WTC11 (cell line): ENCODE measurements at regions not wholly inside any gene's neighbourhood (a gene's known extent, or its start where the extent isn't known, plus 50 kb on each side); places are given as distances from the start of the nearest gene placed in this dataset.

Experiments used
- ATAC-seq: fragments of 200-7000 bp; cut with Tn5 transposase; 2 replicates; pipeline ENCODE4 v1.10.0; 2021; ENCODE audit warnings: mild to moderate bottlenecking, moderate library complexity
- CTCF ChIA-PET: fragments of 300-600 bp; sonication (Branson Sonifier 250); formaldehyde crosslinking; loops from one replicate; lab custom pipeline; 2021; ENCODE audit warnings: antibody characterized with exemption; lab: Charles Lee
- POLR2A ChIA-PET: fragments of 350-600 bp; sonication (Branson Sonifier 250); formaldehyde crosslinking; loops from one replicate; lab custom pipeline; 2021; ENCODE audit warnings: antibody characterized with exemption; lab: Charles Lee
- DNase-seq: peaks from one replicate; pipeline ENCODE4 v3.0.0; 2021; ENCODE audit warnings: low spot score
- H3K27ac Mint-ChIP-seq: 2 replicates; pipeline ENCODE4 v1.8.0; 2021; ENCODE audit warnings: mixed read lengths
- H3K27me3 Mint-ChIP-seq: 2 replicates; pipeline ENCODE4 v1.8.0; 2021; ENCODE audit warnings: low read depth, mild to moderate bottlenecking, moderate library complexity, mixed read lengths
- H3K36me3 Mint-ChIP-seq: 2 replicates; pipeline ENCODE4 v1.8.0; 2021; ENCODE audit warnings: mixed read lengths
- H3K4me1 Mint-ChIP-seq: 2 replicates; pipeline ENCODE4 v1.8.0; 2022; ENCODE audit warnings: mixed read lengths
- H3K4me3 Mint-ChIP-seq: 2 replicates; pipeline ENCODE4 v1.8.0; 2021; ENCODE audit warnings: mild to moderate bottlenecking, moderate library complexity, mixed read lengths
- H3K9me3 Mint-ChIP-seq: 2 replicates; pipeline ENCODE4 v1.8.0; 2021; ENCODE audit warnings: mixed read lengths
- AFF4 ChIP-seq: sonication (generic); formaldehyde crosslinking; IDR thresholded peaks from 2 replicates; pipeline ENCODE4 v1.8.1; 2023; ENCODE audit warnings: mild to moderate bottlenecking, missing genetic modification reagents, borderline replicate concordance
- ARID4B ChIP-seq: sonication (generic); formaldehyde crosslinking; IDR thresholded peaks from 2 replicates; pipeline ENCODE4 v1.8.0; 2023; ENCODE audit warnings: missing genetic modification reagents, mild to moderate bottlenecking, borderline replicate concordance
- ATF1 ChIP-seq: sonication (generic); formaldehyde crosslinking; IDR thresholded peaks from 2 replicates; pipeline ENCODE4 v1.8.1; 2023; ENCODE audit warnings: mild to moderate bottlenecking, moderate library complexity, missing genetic modification reagents
- EMX1 ChIP-seq: fragments of 250-450 bp; sonication (Bioruptor Pico); IDR thresholded peaks from 2 replicates; pipeline ENCODE4 v1.8.0; 2021; ENCODE audit warnings: mild to moderate bottlenecking
- FOXJ3 ChIP-seq: sonication (generic); formaldehyde crosslinking; IDR thresholded peaks from 2 replicates; pipeline ENCODE4 v1.9.0; 2021; ENCODE audit warnings: missing genetic modification reagents, mild to moderate bottlenecking, borderline replicate concordance
- GRHL2 ChIP-seq: fragments of 250-450 bp; sonication (Bioruptor Pico); IDR thresholded peaks from 2 replicates; pipeline ENCODE4 v1.8.0; 2022; ENCODE audit warnings: mild to moderate bottlenecking, moderate library complexity; ENCODE audit not compliant: insufficient replicate concordance, severe bottlenecking
- GTF2I ChIP-seq: fragments of 250-450 bp; sonication (Bioruptor Pico); conservative IDR thresholded peaks from 2 replicates; pipeline ENCODE4 v1.4.0; 2021; ENCODE audit warnings: mild to moderate bottlenecking
- IRF2 ChIP-seq: sonication (generic); formaldehyde crosslinking; IDR thresholded peaks from 2 replicates; pipeline ENCODE4 v1.8.0; 2022; ENCODE audit warnings: low read depth, missing genetic modification reagents, borderline replicate concordance
- KAT7 ChIP-seq: sonication (generic); formaldehyde crosslinking; IDR thresholded peaks from 2 replicates; pipeline ENCODE4 v1.8.1; 2023; ENCODE audit warnings: missing genetic modification reagents, mild to moderate bottlenecking, borderline replicate concordance
- NFE2L1 ChIP-seq: sonication (generic); formaldehyde crosslinking; IDR thresholded peaks from 2 replicates; pipeline ENCODE4 v1.8.1; 2023; ENCODE audit warnings: missing genetic modification reagents
- OVOL2 ChIP-seq: fragments of 250-450 bp; sonication (Bioruptor Pico); IDR thresholded peaks from 2 replicates; pipeline ENCODE4 v1.9.0; 2021; ENCODE audit warnings: mild to moderate bottlenecking, borderline replicate concordance
- PREB ChIP-seq: sonication (generic); formaldehyde crosslinking; IDR thresholded peaks from 2 replicates; pipeline ENCODE4 v1.8.1; 2022; ENCODE audit warnings: mild to moderate bottlenecking, missing genetic modification reagents, moderate library complexity, borderline replicate concordance
- SMAD4 ChIP-seq: sonication (generic); formaldehyde crosslinking; IDR thresholded peaks from 2 replicates; pipeline ENCODE4 v1.8.0; 2022; ENCODE audit warnings: mild to moderate bottlenecking, missing genetic modification reagents
- SP1 ChIP-seq: sonication (generic); formaldehyde crosslinking; conservative IDR thresholded peaks from 2 replicates; pipeline ENCODE4 v1.8.1; 2022; ENCODE audit warnings: missing genetic modification reagents
- TEAD1 ChIP-seq: sonication (generic); formaldehyde crosslinking; IDR thresholded peaks from 2 replicates; pipeline ENCODE4 v1.8.0; 2022; ENCODE audit warnings: mild to moderate bottlenecking, missing genetic modification reagents
- TP53 ChIP-seq: sonication (generic); formaldehyde crosslinking; IDR thresholded peaks from 2 replicates; pipeline ENCODE4 v1.8.1; 2023; ENCODE audit warnings: mild to moderate bottlenecking, missing genetic modification reagents
- ZBTB21 ChIP-seq: sonication (generic); formaldehyde crosslinking; IDR thresholded peaks from 2 replicates; pipeline ENCODE4 v1.8.1; 2023; ENCODE audit warnings: mild to moderate bottlenecking, missing genetic modification reagents, borderline replicate concordance
- ZBTB43 ChIP-seq: sonication (generic); formaldehyde crosslinking; IDR thresholded peaks from 2 replicates; pipeline ENCODE4 v1.8.1; 2023; ENCODE audit warnings: mild to moderate bottlenecking, missing genetic modification reagents
- ZMAT4 ChIP-seq: fragments of 250-450 bp; sonication (Bioruptor Pico); IDR thresholded peaks from 2 replicates; pipeline ENCODE4 v1.9.0; 2021; ENCODE audit warnings: mild to moderate bottlenecking
- ZNF425 ChIP-seq: fragments of 250-450 bp; sonication (Bioruptor Pico); conservative IDR thresholded peaks from 2 replicates; pipeline ENCODE4 v1.9.0; 2021; ENCODE audit warnings: mild to moderate bottlenecking

GRCh38 chr4:30856795-30857564, 136.8 kb downstream of the PCDH7 start (continued):
- TF ChIP-seq ZBTB43 (CRISPR knock-in tag), result no peak

GRCh38 chr4:30860978-30861377, 140.8 kb downstream of the PCDH7 start:
- H3K36me3 Mint-ChIP-seq, result no peaks in the 10 kb centered on the region
- DNase-seq (no peak), ATAC-seq (no peak)
- no peak overlapping the region for H3K27ac Mint-ChIP-seq
- H3K9me3 Mint-ChIP-seq, result no peaks in the 10 kb centered on the region
- CTCF ChIA-PET, result no interaction called here
- no peaks in the 10 kb centered on the region for H3K27me3 Mint-ChIP-seq
- no peak for TF ChIP-seq PREB (CRISPR knock-in tag)
- TF ChIP-seq ATF1, result no peak
- TF ChIP-seq KAT7, result no peak
- no peak for TF ChIP-seq NFE2L1 (CRISPR knock-in tag)
- TF ChIP-seq GTF2I (CRISPR knock-in tag), result no peak
- no peak for TF ChIP-seq SMAD4 (CRISPR knock-in tag)
- TF ChIP-seq EMX1 (CRISPR knock-in tag), result no peak
- no peak for TF ChIP-seq ARID4B (CRISPR knock-in tag)
- TF ChIP-seq ZMAT4 (CRISPR knock-in tag), result no peak
- TF ChIP-seq FOXJ3 (CRISPR knock-in tag), result no peak
- POLR2A ChIA-PET, result no interaction called here
- H3K4me3 Mint-ChIP-seq, result no peak overlapping the region
- H3K4me1 Mint-ChIP-seq, result peaks cover 9% of the 10 kb centered on the region

- peaks cover 11% of the 10 kb centered on the region for H3K4me1 Mint-ChIP-seq
- CTCF ChIA-PET, result no interaction called here
- TF ChIP-seq AFF4 (CRISPR knock-in tag) (no peak), ZNF425 (no peak), OVOL2 (CRISPR knock-in tag) (no peak), TP53 (CRISPR knock-in tag) (no peak), SP1 (CRISPR knock-in tag) (no peak), KAT7 (no peak), IRF2 (CRISPR knock-in tag) (no peak), ZBTB21 (CRISPR knock-in tag) (no peak), GRHL2 (CRISPR knock-in tag) (no peak), NFE2L1 (CRISPR knock-in tag) (no peak), TEAD1 (no peak)
Observed at GRCh38 chr4:30862196-30862595, 142.0 kb downstream of the PCDH7 start.

More at GRCh38 chr4:30862196-30862595, 142.0 kb downstream of the PCDH7 start:
- POLR2A ChIA-PET, result no interaction called here
- no peaks in the 10 kb centered on the region for H3K27me3 Mint-ChIP-seq
- no peaks in the 10 kb centered on the region for H3K36me3 Mint-ChIP-seq
- no peaks in the 10 kb centered on the region for H3K9me3 Mint-ChIP-seq
- H3K27ac Mint-ChIP-seq, result no peak overlapping the region
- no peak for ATAC-seq
- no peak for DNase-seq
- no peak overlapping the region for H3K4me3 Mint-ChIP-seq
